RPMI8226 (cell line): ENCODE measurements at regions not wholly inside any gene's neighbourhood (a gene's known extent, or its start where the extent isn't known, plus 50 kb on each side); places are given as distances from the start of the nearest gene placed in this dataset.

Experiments
- DNase-seq: peaks from one replicate; pipeline ENCODE4 v3.0.0-alpha.2; 2015

GRCh38 chr16:79326549-79326948 lies 274.0 kb downstream of the MAF start:
- DNase-seq = no peak

DNA sequence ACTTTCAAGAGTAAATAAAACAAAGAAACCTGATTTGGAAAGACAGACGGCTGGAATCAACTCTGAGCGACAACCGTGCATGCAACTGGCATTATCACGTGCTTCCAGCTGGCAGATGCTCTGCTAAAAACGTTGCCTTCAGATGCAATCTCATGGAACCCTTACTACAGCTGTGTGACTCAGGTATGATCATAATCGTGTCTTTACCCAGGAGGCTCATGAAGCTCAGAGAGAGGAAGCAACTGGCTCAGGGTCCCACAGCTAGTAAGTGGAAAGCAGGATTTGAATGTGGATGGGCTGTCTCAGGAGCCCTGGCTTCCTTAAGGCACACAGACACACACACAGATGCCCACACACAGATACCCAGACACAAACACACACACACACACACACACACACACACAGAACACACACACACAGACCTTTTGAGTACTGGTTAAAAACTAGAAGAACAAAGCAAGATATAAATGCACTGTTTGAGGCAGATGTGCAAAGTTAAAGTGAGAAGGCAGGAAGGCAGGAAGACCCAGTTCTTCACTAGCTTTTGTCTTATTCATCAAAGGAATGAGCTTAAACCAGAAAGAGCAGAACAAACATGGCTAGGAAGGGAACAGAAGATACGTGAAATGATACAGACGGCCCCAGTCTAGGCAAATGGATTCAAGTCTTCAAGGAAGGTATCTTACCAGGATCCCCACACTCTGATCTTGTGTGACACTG lies 275.2 kb downstream of the MAF start:
- DNase-seq = no peak

GRCh38 chr16:79320956-79321355 lies 279.6 kb downstream of the MAF start:
- DNase-seq = no peak

- no peak for DNase-seq
Measured at GRCh38 chr16:79318143-79318899, 282.2 kb downstream of the MAF start.

DNA sequence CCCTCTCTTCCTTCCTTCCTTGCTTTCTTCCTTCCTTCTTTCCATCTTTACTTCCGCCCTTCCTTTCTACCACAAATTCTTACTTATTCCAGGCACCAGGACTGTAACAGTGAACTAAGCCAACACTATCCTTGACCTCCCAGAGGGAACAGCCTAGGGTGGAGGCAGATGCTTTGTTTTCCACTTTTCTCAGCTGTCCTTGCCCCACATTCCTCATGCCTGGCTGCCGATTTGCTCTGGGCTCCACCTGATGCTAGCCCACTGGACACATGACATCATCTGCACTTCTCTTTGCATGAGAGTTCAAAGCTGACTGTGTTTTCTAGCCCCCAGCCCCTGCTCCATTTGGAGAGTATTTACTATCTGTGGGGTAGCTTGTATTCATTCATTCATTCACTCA lies 283.0 kb downstream of the MAF start:
- DNase-seq = no peak

DNA sequence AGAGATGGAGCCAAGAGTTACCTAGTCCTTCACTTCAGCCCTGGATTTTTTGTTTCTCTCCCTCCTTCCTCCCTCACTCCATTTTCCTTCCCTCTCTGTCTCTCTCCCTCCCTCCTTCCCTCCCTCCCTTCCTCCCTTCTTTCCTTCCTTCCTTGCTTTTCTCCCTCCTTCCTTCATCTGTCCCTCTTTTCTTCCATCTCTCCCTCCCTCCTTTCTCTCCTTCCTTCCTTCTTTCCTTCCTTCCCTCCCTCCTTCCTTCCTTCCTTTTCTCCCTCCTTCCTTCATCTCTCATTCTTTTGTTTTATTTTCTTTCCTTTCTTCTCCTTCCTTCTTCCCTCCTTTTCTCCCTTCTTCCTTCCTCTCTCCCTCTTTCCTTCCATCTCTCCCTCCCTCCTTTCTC lies 283.5 kb downstream of the MAF start:
- no peak for DNase-seq

- peak; percentile 18 for DNase-seq
Measured at GRCh38 chr16:79316004-79316458, 284.5 kb downstream of the MAF start.

- DNase-seq = no peak
Measured at GRCh38 chr16:79312502-79312901, 288.0 kb downstream of the MAF start.

- no peak for DNase-seq
Measured at GRCh38 chr16:79310710-79311109, 289.8 kb downstream of the MAF start.

DNA sequence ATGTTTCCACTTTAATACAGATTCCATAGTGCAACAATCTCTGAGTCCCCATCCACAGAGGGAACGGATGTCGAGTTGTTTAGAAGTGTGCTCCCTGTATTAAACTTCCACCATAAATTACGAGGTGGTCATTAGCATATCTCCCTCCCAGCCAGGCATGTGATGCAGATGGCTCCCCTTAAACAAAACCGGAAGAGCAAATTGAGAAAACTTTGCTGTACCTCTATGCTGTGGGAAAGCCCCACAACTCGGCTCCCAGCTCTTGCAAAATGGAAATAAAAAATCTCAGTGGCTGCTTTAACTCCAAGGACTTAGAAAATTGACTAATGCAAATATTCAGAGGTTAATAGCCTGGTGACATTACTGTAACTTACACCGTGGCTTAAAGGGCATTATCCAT lies 290.9 kb downstream of the MAF start:
- no peak for DNase-seq

DNA sequence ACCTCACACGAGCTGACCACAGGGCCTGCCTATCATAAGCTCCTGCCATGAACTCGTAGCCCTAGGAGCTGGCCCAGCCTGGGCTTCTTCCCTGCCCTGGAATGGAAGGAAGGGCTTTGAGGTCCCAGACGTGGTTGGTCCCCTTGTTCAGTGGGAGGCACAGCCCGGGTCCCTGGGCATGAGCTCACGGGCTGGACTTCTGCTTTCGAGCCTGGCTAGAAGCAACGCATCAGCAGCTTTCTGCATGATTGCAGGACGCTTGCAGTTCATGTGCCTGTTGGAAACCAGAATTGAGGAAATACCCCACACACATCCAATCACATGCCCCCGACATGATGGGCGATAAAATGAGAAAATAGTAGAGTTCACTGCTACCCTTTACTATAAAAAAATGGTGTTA lies 293.3 kb downstream of the MAF start:
- no peak for DNase-seq

- DNase-seq = no peak
Measured at GRCh38 chr16:79305074-79305473, 295.5 kb downstream of the MAF start.

DNA sequence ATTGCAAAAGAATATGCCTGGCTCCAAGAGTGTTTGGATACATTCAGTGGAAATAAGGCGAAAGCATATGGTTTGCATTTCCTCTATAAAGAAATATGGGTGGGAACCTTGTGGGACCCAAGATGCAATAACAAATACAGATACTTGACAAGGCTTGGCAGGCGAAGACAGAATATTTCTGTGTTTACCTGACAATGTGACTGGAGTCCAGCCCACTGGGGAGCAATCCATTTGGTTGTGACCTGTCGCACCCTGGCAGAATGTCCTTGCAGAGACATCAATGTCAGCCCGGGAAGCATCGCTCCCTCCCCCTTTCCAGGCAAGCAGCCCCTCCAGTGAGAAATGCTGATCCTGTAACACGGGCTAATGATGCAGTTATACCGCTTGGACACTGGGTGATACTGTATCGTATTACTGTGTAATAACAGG lies 296.6 kb downstream of the MAF start:
- DNase-seq = no peak

- DNase-seq = no peak
Measured at GRCh38 chr16:79303206-79303605, 297.3 kb downstream of the MAF start.

- DNase-seq = no peak
Measured at GRCh38 chr16:79302731-79303130, 297.8 kb downstream of the MAF start.

DNA sequence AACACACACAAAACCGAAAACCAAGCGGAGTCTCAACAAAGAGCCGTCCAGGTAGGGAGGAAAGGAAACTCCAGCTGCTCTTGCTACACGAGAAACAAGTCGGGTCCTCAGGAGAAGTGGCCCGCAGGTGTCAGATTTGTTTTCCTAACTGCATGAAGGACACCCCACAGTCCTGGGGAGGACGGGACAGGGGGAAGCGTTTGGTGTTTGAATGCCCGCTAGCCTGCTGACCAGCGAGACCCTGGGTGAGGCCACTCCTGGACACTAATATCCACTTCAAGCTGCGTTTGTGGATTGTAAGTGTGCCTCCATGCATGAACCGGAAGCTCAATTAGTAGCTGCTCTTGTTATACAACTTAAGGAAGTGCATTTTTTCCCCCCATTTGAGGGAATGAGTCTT lies 299.5 kb downstream of the MAF start:
- no peak for DNase-seq

GRCh38 chr16:79298894-79299799 lies 301.4 kb downstream of the MAF start:
- no peak for DNase-seq

GRCh38 chr16:79298476-79298875 lies 302.1 kb downstream of the MAF start:
- no peak for DNase-seq

GRCh38 chr16:79297805-79298204 lies 302.7 kb downstream of the MAF start:
- DNase-seq = no peak

GRCh38 chr16:79297296-79297695 lies 303.2 kb downstream of the MAF start:
- DNase-seq = no peak

DNA sequence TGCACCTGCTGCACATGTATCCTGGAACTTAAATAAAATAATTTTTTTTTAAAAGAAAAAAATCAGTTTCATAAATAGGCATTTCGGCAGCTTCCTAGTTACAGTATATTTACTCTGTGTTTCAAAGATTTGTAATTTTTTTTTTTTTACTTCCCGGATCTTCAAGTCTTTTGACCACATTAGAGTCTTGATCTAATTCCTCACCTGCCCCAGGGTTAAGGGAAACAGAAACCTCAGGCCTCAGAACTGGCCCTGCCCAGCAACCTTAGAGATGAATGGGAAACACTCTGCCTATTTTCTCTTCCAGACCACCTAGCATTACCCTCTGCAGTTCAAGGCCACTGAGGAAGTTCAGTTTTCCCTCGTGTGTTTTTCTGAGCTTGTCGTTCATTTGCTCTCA lies 304.0 kb downstream of the MAF start:
- no peak for DNase-seq

GRCh38 chr16:79295746-79296145 lies 304.8 kb downstream of the MAF start:
- DNase-seq = no peak

GRCh38 chr16:79295162-79295561 lies 305.4 kb downstream of the MAF start:
- DNase-seq = no peak
